ENCODE measurements at regions not wholly inside any gene's neighbourhood (a gene's known extent, or its start where the extent isn't known, plus 50 kb on each side); places are given as distances from the start of the nearest gene placed in this dataset.

DNA sequence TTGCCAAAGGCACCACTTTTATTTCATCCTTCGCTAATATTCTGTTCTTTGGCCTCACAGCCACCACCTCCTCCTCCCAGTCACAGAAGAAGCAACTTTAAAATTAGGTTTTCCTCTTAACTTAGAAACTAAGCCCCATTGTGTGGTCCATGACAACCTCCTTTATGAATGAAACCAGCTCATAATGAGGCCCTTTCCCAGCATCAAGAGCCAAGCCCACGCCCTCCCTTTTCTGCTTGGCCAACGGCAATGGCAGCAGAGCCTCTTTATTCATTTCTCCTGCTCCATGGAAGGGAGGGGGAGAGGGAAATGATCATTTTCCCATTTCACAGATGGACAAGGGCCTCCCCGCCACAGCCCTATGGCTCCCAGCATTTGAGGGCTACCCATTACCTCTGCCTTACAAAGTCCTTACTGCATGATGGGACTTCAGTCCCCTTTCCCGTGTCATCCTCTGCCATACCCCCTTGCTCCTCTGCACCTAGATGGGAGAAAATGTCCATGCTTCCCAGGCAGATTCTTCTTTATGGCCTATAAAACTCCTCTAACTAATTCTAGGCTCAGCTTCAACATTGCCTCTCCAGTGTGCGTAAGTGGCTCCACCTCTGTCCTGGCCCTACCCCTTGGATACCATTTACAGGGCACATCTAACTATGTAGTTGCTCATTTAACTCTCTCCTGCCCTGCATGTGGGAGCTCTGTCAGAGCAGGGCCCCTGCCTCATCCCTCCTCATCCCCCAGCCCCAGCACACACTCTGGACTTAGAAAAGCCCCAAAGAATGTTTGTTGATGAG lies 475.5 kb downstream of the RPS24 start:
- Histone ChIP-seq H3K36me3 (ENCODE audit: insufficient read depth) (no peaks in the 10 kb centered on the region), H3K4me3 (ENCODE audit: low read depth, low read length) (no peak overlapping the region), H3K27ac (ENCODE audit: low read depth) (no peak overlapping the region), H3K4me1 (ENCODE audit: insufficient read depth) (no peaks in the 10 kb centered on the region)
- DNase-seq (ENCODE audit: extremely low spot score): no peak
- WGBS: 70% methylated on average over 6 of the region's 6 CpGs

DNA sequence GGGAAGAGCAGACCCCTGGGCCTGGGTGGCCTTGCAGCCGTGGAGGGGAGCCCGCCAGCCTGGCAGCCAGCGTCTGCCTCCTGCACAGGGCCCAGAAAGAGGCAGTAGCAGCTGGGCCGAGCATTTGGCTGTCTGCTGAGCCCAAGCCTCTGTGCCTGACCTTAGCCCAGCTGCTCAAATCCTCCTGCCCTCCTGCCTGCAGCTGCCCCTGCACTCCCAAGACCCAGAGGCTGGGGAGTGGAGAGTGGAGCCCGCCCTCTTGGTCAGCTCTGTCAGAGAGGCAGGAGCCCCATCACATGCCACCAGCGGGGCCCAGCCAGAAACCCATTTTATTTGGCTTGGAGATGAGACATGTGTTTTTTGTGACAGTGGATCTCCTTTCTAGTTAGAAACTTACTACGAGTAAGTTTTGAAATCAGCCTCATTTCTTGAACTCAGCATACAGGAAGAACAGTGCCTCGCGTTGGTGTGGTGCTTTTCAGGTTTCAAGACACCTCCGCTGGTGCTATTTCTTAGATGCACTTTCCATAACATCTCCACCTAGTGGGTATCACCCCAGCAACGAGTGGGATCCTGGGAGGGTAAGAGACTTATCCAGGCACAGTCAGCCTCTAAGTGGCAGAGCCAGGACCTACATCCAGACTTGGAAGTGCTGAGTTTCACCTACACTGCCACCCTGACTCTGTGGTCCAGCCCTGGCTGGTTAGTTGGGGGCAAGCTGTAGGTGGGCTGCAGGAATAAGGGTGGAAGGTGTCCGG lies 477.1 kb downstream of the RPS24 start:
- 45% methylated on average over 12 of the region's 12 CpGs for WGBS
- H3K4me1 ChIP-seq (ENCODE audit: insufficient read depth): no peaks in the 10 kb centered on the region
- no peak overlapping the region for H3K4me3 ChIP-seq (ENCODE audit: low read depth, low read length)
- no peak for DNase-seq (ENCODE audit: extremely low spot score)
- H3K27ac ChIP-seq (ENCODE audit: low read depth): peak overlapping the region; percentile 58
- no peaks in the 10 kb centered on the region for H3K36me3 ChIP-seq (ENCODE audit: insufficient read depth)

DNA sequence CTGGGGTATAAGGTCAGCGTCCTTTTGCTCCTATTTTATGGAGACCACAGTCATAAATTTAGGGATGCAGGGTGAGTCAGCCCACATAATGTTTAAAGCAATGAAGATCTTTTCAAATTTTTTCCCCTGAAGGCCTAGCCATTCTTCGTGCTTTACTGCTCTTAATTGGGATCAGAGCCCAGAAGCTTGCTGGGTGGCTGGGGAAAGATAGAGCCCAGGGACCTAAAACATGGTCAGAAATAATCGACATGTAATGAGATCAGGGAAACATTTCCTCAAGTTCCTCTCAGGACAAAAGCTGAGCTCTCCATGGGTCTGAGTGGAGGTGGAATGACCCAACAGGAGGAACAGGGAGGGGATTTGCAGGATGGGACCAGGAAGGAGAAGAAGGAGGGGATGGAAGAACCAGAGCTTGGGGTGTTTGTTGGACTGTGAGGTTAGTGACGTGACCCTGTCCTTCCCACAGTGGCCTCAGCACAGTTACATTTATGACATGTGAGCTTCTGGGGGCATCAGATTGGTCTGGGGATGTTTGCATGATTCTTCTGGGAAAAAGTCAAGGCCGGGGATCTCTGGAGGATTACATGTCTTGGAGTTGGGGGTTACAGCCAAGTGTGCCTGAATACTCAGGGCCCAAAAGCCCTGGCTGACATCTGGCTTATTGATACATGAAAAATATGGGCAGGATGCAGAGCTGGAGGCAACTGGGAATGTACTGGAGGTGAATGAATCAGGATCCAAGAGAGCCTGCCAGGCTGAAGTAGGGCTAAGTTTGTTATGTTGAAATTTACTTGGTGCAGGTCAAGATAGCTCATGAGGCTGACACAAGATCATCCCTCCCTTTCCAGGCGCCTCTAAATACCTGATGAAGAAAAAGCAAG lies 477.9 kb downstream of the RPS24 start:
- H3K4me3 ChIP-seq (ENCODE audit: low read depth, low read length): no peak overlapping the region
- no peaks in the 10 kb centered on the region for H3K4me1 ChIP-seq (ENCODE audit: insufficient read depth)
- no peaks in the 10 kb centered on the region for H3K36me3 ChIP-seq (ENCODE audit: insufficient read depth)
- no peak overlapping the region for H3K27ac ChIP-seq (ENCODE audit: low read depth)
- no peak for DNase-seq (ENCODE audit: extremely low spot score)
- 59% methylated on average over 6 of the region's 6 CpGs for WGBS

DNA sequence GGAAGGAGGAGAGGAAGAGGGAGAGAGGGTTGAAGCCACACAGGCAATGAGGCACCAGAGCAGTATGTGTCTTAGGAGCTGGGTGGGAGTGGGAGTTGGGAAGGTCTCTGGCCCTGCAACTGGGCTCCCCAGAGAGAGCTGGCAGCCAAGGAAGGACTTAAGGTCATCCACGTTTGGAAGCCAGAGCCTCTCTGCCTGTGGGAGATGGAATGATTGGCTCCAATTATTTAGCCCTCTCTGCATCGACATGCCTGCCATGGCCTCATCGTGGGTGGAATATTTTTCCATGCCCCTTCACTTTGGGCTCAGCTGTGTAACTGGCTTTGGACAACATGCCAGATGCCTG lies 478.5 kb downstream of the RPS24 start:
- no peak for DNase-seq (ENCODE audit: extremely low spot score)
- Histone ChIP-seq H3K4me3 (ENCODE audit: low read depth, low read length) (no peak overlapping the region), H3K27ac (ENCODE audit: low read depth) (no peak overlapping the region), H3K36me3 (ENCODE audit: insufficient read depth) (no peaks in the 10 kb centered on the region), H3K4me1 (ENCODE audit: insufficient read depth) (no peaks in the 10 kb centered on the region)
- WGBS: 68% methylated on average over 3 of the region's 3 CpGs

DNA sequence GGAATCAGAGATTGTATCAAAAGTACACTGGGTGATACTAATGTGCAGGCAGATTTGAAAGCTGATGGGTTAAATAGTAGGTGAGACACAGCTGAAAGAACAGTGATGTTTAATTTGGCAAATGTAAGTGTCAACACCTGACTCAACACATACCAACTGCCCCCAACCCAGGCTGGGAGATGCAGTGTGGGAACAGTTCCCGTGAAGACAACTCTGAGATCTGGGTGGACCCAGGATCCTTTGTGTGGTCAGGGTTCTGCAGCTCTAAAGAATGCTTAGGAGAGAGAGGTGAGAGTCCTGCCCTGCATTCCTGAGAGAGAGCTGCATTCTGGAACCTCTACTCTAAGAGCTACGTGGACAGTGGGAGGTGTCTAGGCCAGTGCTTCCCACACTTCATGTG lies 479.7 kb downstream of the RPS24 start:
- H3K27ac ChIP-seq (ENCODE audit: low read depth): no peak overlapping the region
- H3K4me1 ChIP-seq (ENCODE audit: insufficient read depth): no peaks in the 10 kb centered on the region
- H3K4me3 ChIP-seq (ENCODE audit: low read depth, low read length): no peak overlapping the region
- no peak for DNase-seq (ENCODE audit: extremely low spot score)
- WGBS: 60% methylated on average over 2 of the region's 2 CpGs
- no peaks in the 10 kb centered on the region for H3K36me3 ChIP-seq (ENCODE audit: insufficient read depth)

DNA sequence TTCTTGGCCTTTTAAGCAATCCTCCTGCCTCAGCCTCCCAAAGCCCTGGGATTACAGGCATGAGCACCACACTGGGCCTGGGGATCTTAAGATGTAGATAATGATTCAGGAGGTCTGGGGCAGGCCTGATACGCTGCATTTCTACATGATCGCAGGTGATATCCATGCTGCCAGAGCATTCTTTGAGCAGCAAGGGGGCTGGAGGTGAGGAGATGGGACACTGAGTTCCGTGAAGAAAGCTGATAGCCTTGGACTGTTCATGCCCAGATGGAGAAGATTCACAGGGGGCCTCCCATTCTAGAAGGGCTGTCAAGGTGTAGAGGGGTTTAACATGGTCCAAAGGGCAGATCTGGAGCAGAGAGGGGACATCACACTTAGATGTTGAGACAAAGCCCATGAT lies 480.3 kb downstream of the RPS24 start:
- H3K4me1 ChIP-seq (ENCODE audit: insufficient read depth): no peaks in the 10 kb centered on the region
- WGBS: 97% methylated on average over 3 of the region's 3 CpGs
- no peak for DNase-seq (ENCODE audit: extremely low spot score)
- no peak overlapping the region for H3K27ac ChIP-seq (ENCODE audit: low read depth)
- no peaks in the 10 kb centered on the region for H3K36me3 ChIP-seq (ENCODE audit: insufficient read depth)
- H3K4me3 ChIP-seq (ENCODE audit: low read depth, low read length): no peak overlapping the region

DNA sequence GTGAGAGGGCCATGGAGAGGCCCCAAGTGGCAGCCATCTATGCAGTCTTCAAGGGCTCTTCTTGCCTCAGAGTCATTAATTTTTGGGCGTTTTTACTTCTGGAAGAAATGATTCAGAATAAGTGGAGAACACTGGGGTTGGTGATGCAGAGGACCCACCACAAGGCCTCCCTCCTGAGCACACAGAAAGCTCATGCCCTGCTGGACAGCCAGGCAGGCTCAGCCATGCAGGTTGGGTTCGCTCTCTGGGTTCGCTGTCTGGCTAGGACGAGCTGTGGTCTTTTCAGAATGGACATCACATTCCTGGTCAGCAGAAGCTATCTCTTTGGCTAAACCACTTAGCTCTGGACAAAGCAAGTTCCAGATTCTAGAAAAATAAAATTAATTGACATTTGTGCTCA lies 480.8 kb downstream of the RPS24 start:
- no peak overlapping the region for H3K4me3 ChIP-seq (ENCODE audit: low read depth, low read length)
- no peaks in the 10 kb centered on the region for H3K4me1 ChIP-seq (ENCODE audit: insufficient read depth)
- no peak overlapping the region for H3K27ac ChIP-seq (ENCODE audit: low read depth)
- WGBS: 91% methylated on average over 4 of the region's 4 CpGs
- no peaks in the 10 kb centered on the region for H3K36me3 ChIP-seq (ENCODE audit: insufficient read depth)
- no peak for DNase-seq (ENCODE audit: extremely low spot score)

DNA sequence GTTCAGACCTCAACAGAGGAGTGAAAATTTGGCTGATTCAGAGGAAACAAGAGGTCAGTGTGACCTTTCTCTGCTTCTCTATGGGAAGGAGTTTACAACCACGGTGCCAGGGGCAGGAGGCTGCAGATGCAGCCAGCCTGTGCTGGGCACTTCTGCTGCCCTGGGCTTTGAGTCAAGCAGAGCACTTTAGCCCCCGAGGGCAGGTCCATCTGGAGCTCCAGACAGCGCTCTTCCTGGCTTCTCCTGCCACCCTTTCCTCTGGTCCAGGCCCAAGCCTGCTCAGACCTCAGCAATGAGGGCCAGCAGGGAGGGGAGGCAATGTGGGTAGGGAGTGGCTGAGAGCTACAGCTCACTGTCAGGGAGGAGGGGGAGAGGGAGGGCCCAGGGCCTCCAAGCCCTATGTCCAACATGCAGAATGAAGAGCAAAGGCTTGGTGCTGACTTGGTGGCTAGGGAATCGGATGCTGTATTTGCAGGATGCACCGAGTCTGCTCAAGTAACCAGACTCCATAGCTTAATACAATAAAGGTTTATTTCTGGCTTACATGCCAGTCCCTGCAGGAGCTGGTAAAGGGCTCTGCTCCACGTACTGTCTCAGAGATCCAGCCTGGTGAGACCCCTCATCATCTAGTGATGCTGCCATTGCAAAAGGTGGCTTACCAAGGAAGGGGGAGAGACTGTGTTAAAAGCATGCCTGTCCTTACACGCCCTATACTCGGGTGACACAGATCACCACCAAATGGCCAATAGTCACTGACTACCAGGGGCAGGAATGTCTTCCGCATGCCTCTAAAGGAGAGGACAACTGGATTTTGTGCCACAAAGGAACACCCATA lies 481.6 kb downstream of the RPS24 start:
- Histone ChIP-seq H3K4me1 (ENCODE audit: insufficient read depth) (no peaks in the 10 kb centered on the region), H3K4me3 (ENCODE audit: low read depth, low read length) (no peak overlapping the region), H3K36me3 (ENCODE audit: insufficient read depth) (no peaks in the 10 kb centered on the region), H3K27ac (ENCODE audit: low read depth) (no peak overlapping the region)
- WGBS: 66% methylated on average over 9 of the region's 9 CpGs
- DNase-seq (ENCODE audit: extremely low spot score): no peak

DNA sequence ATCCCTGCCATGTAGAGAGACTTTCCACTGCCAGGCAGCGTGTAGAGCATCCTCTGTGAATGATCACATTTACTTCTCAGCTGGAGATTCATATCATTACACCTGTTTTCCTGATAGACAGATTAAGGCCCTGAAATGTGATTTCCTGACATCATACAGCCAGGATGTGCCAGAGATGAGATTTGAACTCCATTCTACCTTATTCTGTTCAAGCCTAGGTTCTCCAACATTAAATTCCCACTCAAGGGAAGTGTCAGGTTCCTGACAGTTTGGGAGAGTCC lies 482.1 kb downstream of the RPS24 start:
- H3K27ac ChIP-seq (ENCODE audit: low read depth): no peak overlapping the region
- H3K36me3 ChIP-seq (ENCODE audit: insufficient read depth): no peaks in the 10 kb centered on the region
- no peak for DNase-seq (ENCODE audit: extremely low spot score)
- H3K4me3 ChIP-seq (ENCODE audit: low read depth, low read length): no peak overlapping the region
- 81% methylated on average over 1 of the region's 1 CpG for WGBS
- no peaks in the 10 kb centered on the region for H3K4me1 ChIP-seq (ENCODE audit: insufficient read depth)

DNA sequence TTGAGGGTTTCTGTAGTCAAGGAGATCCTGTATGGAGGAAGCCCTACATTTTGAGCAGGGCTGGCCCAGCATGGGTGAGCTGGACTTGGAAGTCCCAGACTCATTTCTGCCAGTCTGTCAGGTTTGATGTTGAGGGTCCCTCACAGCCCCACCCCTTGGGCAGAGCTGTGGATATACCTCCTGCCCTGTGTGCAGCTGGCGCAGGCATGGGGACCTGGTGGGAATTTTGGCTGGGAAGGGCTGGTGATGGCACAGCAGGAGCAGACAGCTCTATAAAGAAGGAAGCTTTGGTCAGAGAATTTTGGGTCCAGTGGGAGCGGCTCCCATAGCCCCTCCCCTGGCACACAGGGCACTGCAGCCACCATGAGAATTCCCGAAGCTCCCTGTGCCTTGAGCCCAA lies 482.6 kb downstream of the RPS24 start:
- no peaks in the 10 kb centered on the region for H3K4me1 ChIP-seq (ENCODE audit: insufficient read depth)
- DNase-seq (ENCODE audit: extremely low spot score): no peak
- no peaks in the 10 kb centered on the region for H3K36me3 ChIP-seq (ENCODE audit: insufficient read depth)
- H3K27ac ChIP-seq (ENCODE audit: low read depth): no peak overlapping the region
- no peak overlapping the region for H3K4me3 ChIP-seq (ENCODE audit: low read depth, low read length)
- 69% methylated on average over 3 of the region's 3 CpGs for WGBS

DNA sequence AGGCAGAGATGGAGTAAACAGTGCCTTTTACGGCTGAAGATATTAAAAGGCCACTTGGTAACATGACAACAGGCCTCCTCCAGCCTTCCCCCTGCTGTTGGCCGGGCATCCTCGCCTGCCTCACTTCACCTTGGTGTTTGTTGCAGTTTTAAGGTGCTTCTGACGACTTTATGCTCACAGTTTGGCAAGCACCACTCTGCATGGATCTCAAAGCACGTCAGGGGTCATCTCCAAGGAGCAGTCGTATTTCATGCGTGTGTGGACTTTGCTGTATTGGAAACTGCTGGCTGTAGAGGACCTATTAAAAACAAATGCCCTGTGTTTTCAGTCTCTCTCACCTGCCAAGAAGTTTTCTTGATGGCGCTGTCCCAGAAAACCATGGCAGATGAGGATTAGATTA lies 483.1 kb downstream of the RPS24 start:
- Histone ChIP-seq H3K4me1 (ENCODE audit: insufficient read depth) (no peaks in the 10 kb centered on the region), H3K4me3 (ENCODE audit: low read depth, low read length) (no peak overlapping the region), H3K36me3 (ENCODE audit: insufficient read depth) (no peaks in the 10 kb centered on the region), H3K27ac (ENCODE audit: low read depth) (no peak overlapping the region)
- DNase-seq (ENCODE audit: extremely low spot score): no peak
- WGBS: 52% methylated on average over 8 of the region's 8 CpGs

DNA sequence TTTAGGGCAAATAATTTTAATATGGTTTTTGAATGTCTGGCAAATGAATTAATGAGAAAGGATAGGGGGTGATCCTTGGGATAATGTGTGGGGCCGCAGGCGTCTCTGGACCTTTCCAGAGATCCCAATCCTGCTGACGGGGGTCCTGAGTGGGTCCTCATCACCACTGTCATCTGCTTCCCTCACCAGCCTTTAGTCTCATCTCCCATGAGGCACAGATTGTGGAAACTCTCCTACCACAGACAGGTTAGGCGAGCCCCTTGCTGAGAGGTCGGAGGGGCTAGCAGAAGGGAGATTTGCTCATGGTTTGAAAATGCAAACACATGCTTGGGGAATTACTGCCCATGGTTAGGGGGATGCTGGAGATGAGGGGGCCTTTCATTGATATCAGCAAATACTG lies 484.6 kb downstream of the RPS24 start:
- Histone ChIP-seq H3K4me3 (ENCODE audit: low read depth, low read length) (no peak overlapping the region), H3K27ac (ENCODE audit: low read depth) (no peak overlapping the region), H3K36me3 (ENCODE audit: insufficient read depth) (no peaks in the 10 kb centered on the region), H3K4me1 (ENCODE audit: insufficient read depth) (no peaks in the 10 kb centered on the region)
- WGBS: 95% methylated on average over 5 of the region's 5 CpGs
- no peak for DNase-seq (ENCODE audit: extremely low spot score)

DNA sequence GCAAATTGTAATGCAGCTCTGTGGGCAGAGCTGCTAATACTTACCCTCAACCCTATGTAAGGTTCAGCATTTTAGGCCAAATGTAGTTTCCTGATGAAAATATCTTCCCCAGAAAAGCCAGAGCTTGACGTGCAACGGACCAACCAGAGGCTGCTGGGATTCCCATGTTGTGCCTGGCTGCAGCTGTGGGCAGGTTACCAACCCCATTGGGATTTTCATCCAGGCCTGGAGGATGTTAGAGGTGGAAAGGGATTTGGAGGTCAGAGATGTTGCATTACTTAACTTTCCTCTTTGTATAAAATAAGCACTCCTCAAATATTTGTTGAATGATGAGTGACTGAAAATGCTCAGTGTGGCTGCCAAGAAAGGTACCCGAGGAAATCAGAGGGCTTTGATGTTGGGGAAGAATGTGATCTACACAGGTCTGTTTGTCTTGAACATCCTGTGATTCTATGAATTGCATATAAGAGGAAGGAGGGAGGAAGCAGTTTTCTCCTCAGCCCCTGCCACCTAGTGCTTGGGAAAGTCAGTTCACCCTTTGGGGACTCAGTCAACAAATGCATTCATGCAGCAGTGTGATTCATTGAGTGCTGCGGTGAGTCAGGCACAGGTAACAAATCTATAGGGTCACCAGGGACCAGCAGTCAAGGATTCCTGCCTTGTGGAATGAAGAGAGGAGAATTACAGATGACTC lies 487.2 kb downstream of the RPS24 start:
- no peaks in the 10 kb centered on the region for H3K4me1 ChIP-seq (ENCODE audit: insufficient read depth)
- WGBS: 41% methylated on average over 4 of the region's 4 CpGs
- no peak for DNase-seq (ENCODE audit: extremely low spot score)
- H3K27ac ChIP-seq (ENCODE audit: low read depth): no peak overlapping the region
- no peak overlapping the region for H3K4me3 ChIP-seq (ENCODE audit: low read depth, low read length)
- H3K36me3 ChIP-seq (ENCODE audit: insufficient read depth): no peaks in the 10 kb centered on the region
